Limb (tissue), 2 donors: ENCODE measurements at regions not wholly inside any gene's neighbourhood (a gene's known extent, or its start where the extent isn't known, plus 50 kb on each side); places are given as distances from the start of the nearest gene placed in this dataset.
"Not testable (repeated sequence)": the region's sequence is repeated elsewhere in the genome, so short reads cannot be mapped to it uniquely, and the experiment has no call there.

ENCODE experiments used
- DNase-seq, 2 donors: peaks; one replicate each; pipeline ENCODE4 v3.0.0-alpha.2; 2016; ENCODE audit errors: extremely low spot score in 2 of 2

DNA sequence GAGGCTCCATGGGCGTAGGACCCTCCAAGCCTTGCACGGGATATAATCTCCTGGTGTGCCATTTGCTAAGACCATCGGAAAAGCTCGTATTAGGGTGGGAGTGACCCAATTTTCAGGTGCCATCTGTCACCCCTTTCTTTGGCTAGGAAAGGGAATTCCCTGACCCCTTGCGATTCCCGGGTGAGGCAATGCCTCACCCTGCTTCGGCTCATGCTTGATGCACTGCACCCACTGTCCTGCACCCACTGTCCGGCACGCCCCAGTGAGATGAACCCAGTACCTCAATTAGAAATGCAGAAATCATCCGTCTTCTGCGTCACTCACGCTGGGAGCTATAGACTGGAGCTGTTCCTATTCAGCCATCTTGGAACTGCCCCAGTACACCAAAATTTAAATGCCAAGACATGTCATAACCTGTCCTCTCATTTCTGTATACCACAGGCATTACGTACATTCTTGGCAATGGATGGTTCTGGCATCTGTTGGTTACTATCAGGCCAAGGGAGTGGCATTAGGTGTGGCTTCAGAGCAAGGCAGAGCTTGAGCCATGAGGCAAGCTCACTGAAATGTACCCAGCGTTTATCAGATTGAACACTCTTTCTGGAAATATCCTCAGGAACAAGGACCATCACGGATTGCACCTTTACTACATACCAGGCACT, 95.4 kb upstream of the GALNT18 start:
- DNase-seq: no peak

GRCh38 chr11:11715075-11715474, 93.3 kb upstream of the GALNT18 start:
- not testable (repeated sequence) for DNase-seq

- DNase-seq: no peak
Observed at GRCh38 chr11:11710556-11710955, 88.8 kb upstream of the GALNT18 start.

GRCh38 chr11:11709447-11710239, 87.8 kb upstream of the GALNT18 start:
- DNase-seq: no peak

DNA sequence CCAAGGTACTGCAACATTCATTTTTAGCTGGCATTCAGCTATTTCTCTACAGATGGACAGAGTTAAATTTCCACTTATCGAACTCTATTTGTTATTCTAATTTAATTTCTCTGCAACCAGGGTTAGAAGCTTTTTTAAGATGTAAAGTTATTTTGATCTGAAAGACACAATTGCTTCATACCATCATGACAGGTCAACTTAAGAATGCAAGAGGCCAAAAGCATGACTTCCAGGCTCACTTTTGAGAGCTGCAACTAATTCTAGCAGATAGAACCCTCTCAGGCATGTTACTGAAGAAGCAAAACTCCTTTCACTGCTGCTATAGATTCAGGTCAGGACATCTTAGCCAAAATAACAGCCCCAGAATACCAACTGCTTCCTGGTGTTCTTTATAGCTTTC, 86.5 kb upstream of the GALNT18 start:
- DNase-seq: no peak

DNA sequence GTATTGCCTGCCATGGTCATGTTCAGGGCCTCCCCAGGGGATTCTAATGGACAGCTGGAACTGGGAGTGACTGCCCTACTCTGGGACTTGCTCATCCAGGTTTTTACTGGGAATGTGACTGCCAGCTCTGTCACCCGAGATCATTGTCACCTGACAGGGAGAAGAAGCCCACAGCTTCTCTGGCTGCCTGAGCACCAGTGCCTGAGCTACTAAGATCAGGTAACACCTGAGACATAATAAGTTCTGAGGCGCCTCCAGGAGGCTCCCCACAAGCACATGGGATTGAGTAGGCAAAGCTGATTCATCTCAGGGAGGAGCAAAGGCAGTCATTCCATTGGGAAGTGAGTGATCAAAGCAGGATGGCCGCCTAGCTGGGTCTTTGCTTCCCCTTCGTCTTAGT, 84.2 kb upstream of the GALNT18 start:
- no peak for DNase-seq

DNA sequence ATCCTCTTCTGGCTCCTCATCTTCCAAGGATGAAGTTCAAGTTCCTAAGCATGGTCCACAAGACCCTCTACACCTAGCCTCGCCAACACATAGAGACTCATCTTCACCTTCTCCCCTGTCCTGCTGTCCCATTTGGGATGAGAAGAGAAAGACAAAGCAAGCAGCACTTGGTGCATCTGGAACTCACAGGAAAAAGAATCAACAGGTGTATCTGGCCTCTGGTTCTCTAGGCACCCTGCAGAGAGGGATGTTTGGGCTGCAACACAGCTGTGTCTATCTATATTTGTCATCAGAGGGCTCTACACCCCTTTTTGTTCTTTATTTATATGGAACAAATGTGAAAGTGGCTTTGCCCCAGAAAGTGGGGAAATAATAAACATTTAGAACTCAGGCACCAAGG, 82.1 kb upstream of the GALNT18 start:
- DNase-seq: no peak

GRCh38 chr11:11701070-11701469, 79.3 kb upstream of the GALNT18 start:
- no peak for DNase-seq

GRCh38 chr11:11697796-11698195, 76.0 kb upstream of the GALNT18 start:
- DNase-seq: no peak

DNA sequence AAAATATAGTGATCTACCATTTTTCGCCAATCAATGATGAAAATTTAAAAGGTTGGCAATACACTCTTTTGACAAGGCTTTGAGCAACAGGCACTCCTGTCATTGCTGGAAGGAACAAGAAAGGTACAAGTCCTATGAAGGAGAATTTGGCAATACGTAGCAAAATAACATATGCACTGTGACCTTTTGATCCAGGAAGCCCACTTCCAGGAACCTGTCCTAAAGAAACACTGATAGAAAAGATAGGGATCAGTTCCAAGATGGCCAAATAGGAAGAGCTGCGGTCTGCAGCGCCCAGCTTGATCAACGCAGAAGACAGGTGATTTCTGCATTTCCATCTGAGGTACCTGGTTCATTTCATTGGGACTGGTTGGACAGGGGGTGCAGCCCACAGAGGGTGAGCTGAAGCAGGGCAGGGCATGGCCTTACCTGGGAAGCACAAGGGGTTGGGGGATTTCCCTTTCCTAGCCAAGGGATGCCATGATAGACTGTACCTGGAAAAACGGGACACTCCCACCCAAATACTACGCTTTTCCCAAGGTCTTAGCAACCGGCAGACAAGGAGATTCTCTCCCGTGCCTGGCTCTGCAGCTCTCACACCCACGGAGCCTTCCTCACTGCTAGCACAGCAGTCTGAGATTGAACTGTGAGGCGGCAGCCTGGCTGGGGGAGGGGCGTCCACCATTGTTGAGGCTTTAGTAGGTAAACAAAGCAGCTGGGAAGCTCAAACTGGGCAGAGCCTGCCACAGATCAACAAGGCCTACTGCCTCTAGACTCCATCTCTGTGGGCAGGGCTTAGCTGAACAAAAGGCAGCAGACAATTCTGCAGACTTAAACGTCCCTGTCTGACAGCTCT, 69.7 kb upstream of the GALNT18 start:
- no peak for DNase-seq

DNA sequence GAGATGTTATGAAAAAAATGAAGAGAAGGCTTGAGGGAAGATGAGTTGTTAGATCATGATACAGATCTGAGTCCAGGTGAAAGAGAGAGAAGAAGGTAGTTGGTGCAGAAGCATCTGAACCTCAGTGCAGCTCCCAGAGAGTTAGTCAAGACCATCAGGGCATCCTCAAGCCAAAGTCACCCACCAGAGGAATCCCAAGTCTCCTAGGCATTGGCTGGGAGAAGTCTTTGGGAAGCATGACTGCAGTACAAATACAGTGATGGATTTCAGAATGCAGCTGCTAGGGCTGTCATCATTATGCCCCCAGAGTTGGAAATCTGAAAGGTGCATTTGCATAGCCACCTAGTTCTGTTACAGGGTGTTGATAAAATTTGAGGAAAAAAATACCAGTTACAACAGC, 59.7 kb upstream of the GALNT18 start:
- DNase-seq: no peak

- DNase-seq: no peak
Observed at GRCh38 chr11:11677672-11678356, 56.0 kb upstream of the GALNT18 start.

DNA sequence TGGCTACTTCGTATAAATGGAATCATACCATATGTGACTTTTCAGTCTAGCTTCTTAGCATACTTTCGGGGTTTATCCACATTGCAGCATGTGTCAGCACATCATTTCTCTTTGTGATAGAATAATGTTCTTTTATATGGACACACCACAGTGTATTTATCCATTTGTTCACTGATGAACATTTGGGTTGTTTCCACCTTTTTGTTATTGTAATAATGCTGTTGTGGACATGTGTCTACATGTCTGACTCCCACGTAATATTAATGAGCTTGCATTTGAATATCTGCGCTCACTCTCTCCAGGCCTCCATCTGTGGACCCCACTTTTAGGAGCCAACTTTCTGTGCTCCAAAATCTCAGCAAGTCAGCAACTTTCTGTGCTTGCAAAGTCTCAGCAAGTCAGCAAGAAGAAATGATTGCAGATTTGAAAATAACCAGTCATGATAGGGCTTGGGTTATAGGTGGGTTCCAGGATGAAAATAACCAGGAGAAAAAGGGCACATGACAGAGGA, 53.9 kb upstream of the GALNT18 start:
- no peak for DNase-seq

DNA sequence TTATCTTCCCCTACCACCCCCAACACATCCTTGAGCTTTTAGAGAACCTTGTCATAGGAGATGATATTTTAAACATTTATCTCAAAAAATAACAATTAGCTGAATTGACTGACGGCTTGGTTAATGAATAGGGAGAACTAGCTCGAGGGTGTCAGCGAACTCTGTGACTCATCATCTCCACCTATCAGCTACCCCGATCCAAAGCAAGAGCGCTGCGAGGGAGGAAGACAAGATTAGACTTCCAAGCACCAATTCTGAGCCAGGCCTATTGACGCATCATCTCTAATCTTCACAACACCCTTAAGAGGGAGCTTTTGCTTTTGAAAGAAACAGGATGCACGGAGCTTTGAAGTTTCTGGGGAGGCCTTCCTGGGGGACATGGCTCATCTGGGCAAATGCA, 51.0 kb upstream of the GALNT18 start:
- no peak for DNase-seq

DNA sequence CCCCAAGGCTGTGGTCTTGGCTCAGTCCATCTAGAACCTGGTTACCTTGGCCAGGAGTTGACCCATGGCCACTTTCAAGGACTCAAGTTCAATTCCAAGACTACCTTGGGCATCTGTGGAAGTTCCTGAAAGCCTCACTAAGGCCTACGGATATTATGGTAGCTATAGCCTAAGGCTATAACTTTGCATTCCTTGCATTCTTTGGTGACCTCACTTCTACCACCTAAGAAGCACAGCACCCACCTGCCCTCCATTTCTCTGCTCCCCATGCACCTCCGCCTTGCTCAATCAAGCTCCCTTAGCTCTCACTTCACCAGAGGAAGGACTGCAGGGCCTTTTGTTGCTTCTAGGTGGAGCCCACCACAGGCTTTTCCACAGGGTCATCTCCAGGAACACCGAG, 50.3 kb upstream of the GALNT18 start:
- DNase-seq: no peak
